Limb (tissue), 2 donors: ENCODE measurements at regions not wholly inside any gene's neighbourhood (a gene's known extent, or its start where the extent isn't known, plus 50 kb on each side); places are given as distances from the start of the nearest gene placed in this dataset.

Source experiments
- DNase-seq, 2 donors: peaks; one replicate each; pipeline ENCODE4 v3.0.0-alpha.2; 2016; ENCODE audit errors: extremely low spot score in 2 of 2

GRCh38 chr14:51473808-51474565 is 177.7 kb upstream of the FRMD6 start:
- DNase-seq, result no peak

DNA sequence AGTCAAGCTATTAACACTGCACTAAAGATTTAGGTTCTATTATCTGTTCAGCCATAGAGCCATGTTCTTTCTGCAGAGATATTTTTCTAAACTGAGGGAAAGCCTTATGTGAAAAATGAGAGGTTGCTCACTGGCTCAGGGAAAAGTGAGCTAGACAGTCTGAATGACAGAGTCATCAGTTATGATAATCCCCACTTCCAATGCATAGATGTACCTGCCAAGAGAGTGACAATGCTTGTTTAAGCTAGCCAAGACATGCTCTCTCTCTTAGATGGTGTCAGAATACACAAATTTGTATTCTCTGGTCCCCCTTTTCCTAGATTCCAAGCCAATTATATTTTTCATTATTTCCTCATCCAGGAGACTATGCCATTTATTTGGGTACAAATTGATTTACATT is 176.9 kb upstream of the FRMD6 start:
- no peak for DNase-seq

GRCh38 chr14:51478175-51478621 is 173.5 kb upstream of the FRMD6 start:
- DNase-seq, result peak in 1 of 2 donors; percentile 43

- DNase-seq, result no peak
Observed at GRCh38 chr14:51479584-51480325, 172.0 kb upstream of the FRMD6 start.

GRCh38 chr14:51481643-51482042 is 170.1 kb upstream of the FRMD6 start:
- DNase-seq, result no peak

- DNase-seq, result no peak
Observed at GRCh38 chr14:51482102-51482501, 169.6 kb upstream of the FRMD6 start.

DNA sequence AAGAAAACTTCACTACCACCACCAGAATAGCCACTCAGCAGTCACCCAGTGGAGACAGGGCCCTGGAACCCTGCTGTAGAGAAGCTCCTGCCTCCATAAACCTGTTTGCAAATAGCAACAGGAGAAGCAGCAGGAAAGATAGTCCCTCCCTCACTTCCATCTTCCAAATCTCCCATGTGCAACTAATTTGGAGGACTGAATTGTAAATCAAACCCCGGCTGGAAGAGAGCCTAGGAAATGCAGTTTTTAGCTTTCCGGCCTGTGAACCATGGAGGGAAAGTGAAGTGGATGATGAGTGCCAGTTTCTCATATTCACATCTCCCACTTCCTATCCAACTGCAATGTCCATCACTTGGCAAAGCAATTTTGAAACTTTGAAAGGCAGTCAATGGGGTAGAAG is 167.2 kb upstream of the FRMD6 start:
- DNase-seq, result no peak

- no peak for DNase-seq
Observed at GRCh38 chr14:51485733-51486132, 166.0 kb upstream of the FRMD6 start.

- no peak for DNase-seq
Observed at GRCh38 chr14:51487848-51488247, 163.9 kb upstream of the FRMD6 start.

DNA sequence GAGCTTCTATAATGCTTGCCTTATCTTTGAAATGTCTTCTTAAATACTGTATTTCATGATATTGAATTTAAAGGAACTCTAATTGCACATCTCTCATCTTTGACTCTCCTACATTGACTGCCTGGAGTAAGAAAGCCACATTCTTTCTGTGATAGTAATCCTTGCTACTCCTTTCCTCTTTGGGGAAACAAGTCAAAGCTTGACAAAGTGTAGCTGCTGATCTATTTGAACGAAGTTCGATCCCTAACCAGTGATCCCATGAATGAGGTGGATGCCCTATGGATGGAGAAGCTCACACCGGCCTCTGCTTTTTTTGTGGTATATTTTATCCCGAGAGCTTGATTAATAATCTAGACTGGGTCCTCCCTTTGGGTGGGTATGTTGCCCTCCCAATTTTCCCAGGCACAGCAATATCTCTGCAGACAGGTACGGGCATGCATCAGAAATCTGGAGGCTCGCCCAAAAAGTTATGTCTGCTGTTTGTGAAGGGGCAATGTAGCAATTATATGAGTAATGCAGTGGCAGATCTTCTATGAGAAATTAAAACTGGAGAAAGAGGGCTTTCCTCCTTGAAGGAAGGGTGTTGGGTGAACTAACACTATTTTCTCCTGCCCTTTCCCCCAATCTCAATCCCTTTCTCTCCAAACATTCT is 163.0 kb upstream of the FRMD6 start:
- no peak for DNase-seq

GRCh38 chr14:51490205-51490604 is 161.5 kb upstream of the FRMD6 start:
- no peak for DNase-seq

GRCh38 chr14:51491036-51491545 is 160.6 kb upstream of the FRMD6 start:
- DNase-seq, result no peak

DNA sequence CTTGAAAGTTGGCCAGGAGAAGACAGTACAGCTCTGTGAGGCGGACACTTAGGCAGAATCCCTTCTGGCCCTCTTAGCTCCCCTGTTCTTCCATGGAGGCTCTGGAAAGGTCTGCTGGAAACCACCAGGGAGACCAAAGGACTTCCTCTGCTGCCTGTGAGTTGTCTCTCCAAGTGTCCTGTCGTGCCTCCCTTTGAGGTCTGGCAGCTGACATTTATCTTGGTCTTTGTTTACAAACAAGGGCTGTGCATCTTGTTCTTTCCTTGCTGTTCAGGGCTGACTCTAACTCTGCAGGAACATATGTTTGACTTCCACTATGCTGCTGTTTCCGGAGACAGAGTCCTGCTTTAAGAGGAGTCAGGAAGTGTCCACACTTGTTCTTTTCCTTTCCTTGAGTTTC is 159.9 kb upstream of the FRMD6 start:
- DNase-seq, result no peak

- DNase-seq, result no peak
Observed at GRCh38 chr14:51495319-51495718, 156.4 kb upstream of the FRMD6 start.

DNA sequence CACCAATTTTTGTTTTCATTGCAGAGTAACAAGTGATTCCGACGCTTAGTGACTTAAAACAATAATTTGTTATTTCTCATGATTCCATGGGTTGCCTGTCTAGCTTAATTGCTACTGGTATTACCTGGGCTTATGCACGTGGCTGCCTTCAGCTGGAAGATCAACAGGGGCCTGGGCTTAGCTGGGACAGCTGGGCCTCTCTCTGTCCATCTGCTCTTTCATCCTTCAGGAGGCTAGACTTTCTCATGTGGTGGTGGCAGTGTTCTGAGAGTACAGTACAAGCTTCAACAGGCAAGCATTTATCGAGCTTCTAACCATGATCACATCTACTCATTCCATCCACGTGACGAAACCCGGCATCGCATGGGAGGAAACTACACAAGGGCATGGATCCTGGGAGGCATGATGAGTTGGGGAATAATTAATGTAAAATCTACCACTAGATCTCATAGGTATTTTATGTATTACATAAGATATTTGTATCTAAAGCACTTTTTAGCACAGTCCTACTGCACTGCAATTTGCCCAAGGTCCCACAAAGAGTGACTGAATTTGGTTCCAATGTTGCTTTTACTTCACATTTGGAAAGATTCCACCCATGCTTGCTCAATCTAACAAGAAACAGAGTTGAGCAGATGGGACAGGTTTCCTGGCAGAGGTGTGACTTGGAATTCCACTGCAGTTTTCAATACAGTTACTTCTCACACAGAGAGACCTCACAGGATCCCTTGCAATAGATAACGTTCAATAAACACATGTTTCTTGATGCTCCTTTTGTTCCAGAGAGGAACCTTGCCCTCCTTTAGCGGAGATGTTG is 153.1 kb upstream of the FRMD6 start:
- DNase-seq, result no peak

- DNase-seq, result no peak
Observed at GRCh38 chr14:51500776-51501175, 150.9 kb upstream of the FRMD6 start.

DNA sequence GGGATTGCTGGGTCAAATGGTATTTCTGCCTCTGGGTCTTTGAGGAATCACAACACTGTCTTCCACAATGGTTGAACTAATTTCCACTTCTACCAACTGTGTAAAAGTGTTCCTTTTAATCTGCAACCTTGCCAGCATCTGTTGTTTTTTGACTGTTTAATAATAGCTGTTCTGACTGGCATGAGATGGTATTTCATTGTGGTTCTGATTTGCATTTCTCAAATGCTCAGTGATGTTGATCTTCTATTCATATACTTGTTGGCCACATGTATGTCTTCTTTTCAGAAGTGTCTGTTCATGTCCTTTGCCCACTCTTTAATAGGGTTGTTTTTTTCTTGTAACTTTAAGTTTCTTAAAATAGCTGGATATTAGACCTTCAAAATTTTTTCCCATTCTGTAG is 150.0 kb upstream of the FRMD6 start:
- no peak for DNase-seq

GRCh38 chr14:51504669-51505068 is 147.0 kb upstream of the FRMD6 start:
- no peak for DNase-seq

DNA sequence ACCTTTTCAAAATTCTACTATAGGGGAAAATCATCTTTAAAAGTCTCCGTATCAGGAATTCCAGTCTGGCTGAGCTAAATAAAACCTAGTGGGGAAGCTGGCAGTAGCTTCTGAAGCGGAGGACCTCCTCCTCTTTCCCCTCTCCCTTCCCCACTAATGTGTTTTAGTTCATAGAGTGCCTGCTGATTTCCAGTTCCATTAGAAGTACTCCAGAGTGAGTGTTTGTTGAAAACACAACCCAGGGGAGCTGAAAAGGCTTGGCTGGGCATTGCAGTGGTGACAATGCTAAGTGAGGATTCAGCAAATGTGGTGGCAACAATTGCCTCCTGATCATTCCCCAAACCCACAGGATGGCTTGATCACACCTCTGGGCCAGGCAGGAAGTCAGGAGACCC is 144.2 kb upstream of the FRMD6 start:
- peak in 1 of 2 donors; percentile 61 for DNase-seq

DNA sequence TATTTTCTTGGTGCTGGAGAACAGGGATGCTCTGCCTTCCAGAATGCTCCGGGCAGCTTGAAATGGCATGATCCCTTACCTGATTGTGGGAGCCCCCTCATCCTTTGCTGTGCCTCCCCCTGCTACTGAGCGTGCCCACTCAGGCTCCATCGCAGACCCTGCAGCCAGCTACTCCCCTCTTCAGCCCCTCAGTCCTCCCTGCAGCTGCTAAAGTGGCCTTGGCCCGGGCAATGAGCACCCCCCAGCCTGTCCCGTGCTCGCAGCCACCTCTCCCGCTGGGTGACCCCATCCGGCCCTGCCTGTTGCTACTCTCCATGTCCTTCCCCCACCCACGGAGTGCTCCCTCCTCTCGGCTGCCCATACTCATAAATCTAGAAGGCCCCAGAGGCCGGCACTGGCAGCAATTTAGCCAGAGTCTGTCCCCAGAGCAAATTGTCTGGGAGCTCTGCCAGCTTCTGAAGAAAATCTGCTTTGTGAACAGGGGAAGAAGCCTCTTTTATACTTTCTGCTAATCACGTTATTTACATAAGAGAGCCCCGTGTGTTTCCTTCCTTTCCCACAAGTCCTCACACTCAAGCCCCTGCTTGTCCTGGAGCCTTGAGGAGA is 143.7 kb upstream of the FRMD6 start:
- DNase-seq, result peak; percentile 52 to 84

DNA sequence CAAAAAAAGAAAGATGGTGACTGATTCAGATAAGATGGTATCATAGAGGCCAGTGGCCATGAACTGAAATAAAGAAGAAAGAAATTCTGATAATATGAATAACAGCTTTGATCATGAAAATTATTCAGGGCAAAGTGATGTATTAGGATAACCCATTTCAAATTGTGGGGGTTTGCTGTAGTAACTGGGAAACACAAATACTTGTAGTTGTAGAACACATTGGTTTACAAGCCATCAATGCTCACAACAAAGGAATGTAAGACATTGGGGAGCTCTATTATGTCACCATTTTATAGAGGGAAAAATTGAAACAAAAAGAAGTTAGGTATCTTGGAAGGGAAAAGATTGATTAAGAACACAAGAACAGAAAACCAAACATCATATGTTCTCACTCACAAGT is 140.4 kb upstream of the FRMD6 start:
- DNase-seq, result no peak
